Activated CD8-positive, alpha-beta T cell treated with anti-CD3 and anti-CD28 coated beads for 36 hours (primary cell): ENCODE measurements at regions not wholly inside any gene's neighbourhood (a gene's known extent, or its start where the extent isn't known, plus 50 kb on each side); places are given as distances from the start of the nearest gene placed in this dataset.

Experiments used
- ATAC-seq: fragments of 200-7000 bp; cut with Tn5 transposase; one replicate; pipeline ENCODE4 v1.10.0; 2021; ENCODE audit warnings: mild to moderate bottlenecking, moderate library complexity
- CTCF ChIA-PET: fragments of 350-600 bp; sonication (Branson Sonifier 250); formaldehyde crosslinking; loops from one replicate; lab custom pipeline; 2021; ENCODE audit warnings: antibody characterized with exemption; lab: Charles Lee
- POLR2A ChIA-PET: fragments of 350-600 bp; sonication (Branson Sonifier 250); formaldehyde crosslinking; loops from one replicate; lab custom pipeline; 2021; ENCODE audit warnings: antibody characterized with exemption; lab: Charles Lee
- DNase-seq: peaks from one replicate; pipeline ENCODE4 v3.0.0-alpha.2; 2020
- H3K27ac Mint-ChIP-seq: one replicate; pipeline ENCODE4 v1.8.0; 2021; ENCODE audit warnings: mild to moderate bottlenecking, mixed read lengths
- H3K27me3 Mint-ChIP-seq: one replicate; pipeline ENCODE4 v1.8.0; 2021; ENCODE audit warnings: mixed read lengths
- H3K36me3 Mint-ChIP-seq: one replicate; pipeline ENCODE4 v1.8.0; 2021; ENCODE audit warnings: low read depth, mixed read lengths
- H3K4me1 Mint-ChIP-seq: one replicate; pipeline ENCODE4 v1.8.0; 2021; ENCODE audit warnings: low read depth, mixed read lengths
- H3K4me3 Mint-ChIP-seq: one replicate; pipeline ENCODE4 v1.8.0; 2021; ENCODE audit warnings: mild to moderate bottlenecking, moderate library complexity, mixed read lengths
- H3K9me3 Mint-ChIP-seq: one replicate; pipeline ENCODE4 v1.8.0; 2021; ENCODE audit warnings: mixed read lengths
- CTCF ChIP-seq: fragments of 200-600 bp; IDR thresholded peaks from one replicate; pipeline ENCODE4 v1.8.0; 2022; ENCODE audit warnings: antibody characterized with exemption, mild to moderate bottlenecking
- intact Hi-C: fragments of 100-400 bp; cut with micrococcal nuclease; formaldehyde crosslinking; loops from one replicate; pipeline ENCODE4 v1.10.0; 2022

- no peak overlapping the region for H3K27ac Mint-ChIP-seq
- no peaks in the 10 kb centered on the region for H3K4me1 Mint-ChIP-seq
- no peaks in the 10 kb centered on the region for H3K9me3 Mint-ChIP-seq
- TF ChIP-seq CTCF = no peak
- ChIA-PET CTCF (no interaction called here), POLR2A (no interaction called here)
- no peaks in the 10 kb centered on the region for H3K36me3 Mint-ChIP-seq
- DNase-seq = no peak
- no peak for ATAC-seq
- intact Hi-C loops = no loop called here
- H3K4me3 Mint-ChIP-seq = no peak overlapping the region
- H3K27me3 Mint-ChIP-seq = no peaks in the 10 kb centered on the region
Measured at GRCh38 chr13:106710266-106710665, 142.3 kb upstream of the ARGLU1 start.

GRCh38 chr13:106709522-106709921 lies 141.6 kb upstream of the ARGLU1 start:
- Mint-ChIP-seq H3K27me3 (no peaks in the 10 kb centered on the region), H3K4me1 (no peaks in the 10 kb centered on the region), H3K4me3 (no peak overlapping the region), H3K36me3 (no peaks in the 10 kb centered on the region), H3K9me3 (no peaks in the 10 kb centered on the region), H3K27ac (no peak overlapping the region)
- ATAC-seq (no peak), DNase-seq (no peak)
- POLR2A ChIA-PET = no interaction called here
- TF ChIP-seq CTCF = no peak
- intact Hi-C loops = no loop called here
- CTCF ChIA-PET = no interaction called here

- intact Hi-C loops = no loop called here
- H3K4me1 Mint-ChIP-seq = no peaks in the 10 kb centered on the region
- ChIA-PET POLR2A (interaction anchor here (0.5 kb wide), 1 partner anchor 466 kb away, joined by 3 read pairs; no protein-coding TSS in a partner anchor), CTCF (no interaction called here)
- no peak for DNase-seq
- no peak for TF ChIP-seq CTCF
- H3K9me3 Mint-ChIP-seq = no peaks in the 10 kb centered on the region
- no peaks in the 10 kb centered on the region for H3K36me3 Mint-ChIP-seq
- no peak overlapping the region for H3K27ac Mint-ChIP-seq
- ATAC-seq = no peak
- H3K27me3 Mint-ChIP-seq = no peaks in the 10 kb centered on the region
- H3K4me3 Mint-ChIP-seq = no peak overlapping the region
Measured at GRCh38 chr13:106702505-106702904, 134.6 kb upstream of the ARGLU1 start.

- no peaks in the 10 kb centered on the region for H3K4me1 Mint-ChIP-seq
- H3K36me3 Mint-ChIP-seq = no peaks in the 10 kb centered on the region
- H3K9me3 Mint-ChIP-seq = no peaks in the 10 kb centered on the region
- H3K4me3 Mint-ChIP-seq = no peak overlapping the region
- ATAC-seq = no peak
- intact Hi-C loops = no loop called here
- TF ChIP-seq CTCF = no peak
- H3K27ac Mint-ChIP-seq = no peak overlapping the region
- ChIA-PET CTCF (no interaction called here), POLR2A (interaction anchor here (0.5 kb wide), 1 partner anchor 467 kb away, joined by 3 read pairs; no protein-coding TSS in a partner anchor)
- H3K27me3 Mint-ChIP-seq = no peaks in the 10 kb centered on the region
- DNase-seq = no peak
Measured at GRCh38 chr13:106701771-106702341, 133.9 kb upstream of the ARGLU1 start.

DNA sequence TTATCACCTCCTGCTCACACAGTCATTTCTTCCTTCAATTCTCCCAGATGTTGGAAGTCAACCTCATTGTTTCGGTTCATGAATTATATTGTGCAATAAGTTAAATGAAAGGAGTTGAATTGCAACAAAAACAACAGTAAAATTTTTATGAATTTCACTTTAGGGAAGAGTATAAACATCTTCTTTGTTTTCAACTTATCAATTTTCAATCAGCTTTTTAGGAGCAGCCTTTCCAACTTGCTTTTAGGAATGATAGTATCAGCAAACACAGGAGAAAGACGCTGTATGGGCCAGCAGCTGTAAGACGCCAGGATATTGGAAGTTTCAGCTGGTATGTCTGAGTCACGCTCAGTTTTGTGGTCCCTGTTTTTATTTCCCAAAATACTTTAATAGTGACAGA lies 132.5 kb upstream of the ARGLU1 start:
- H3K36me3 Mint-ChIP-seq = no peaks in the 10 kb centered on the region

More for the DNA sequence above, 132.5 kb upstream of the ARGLU1 start:
- ATAC-seq (no peak), DNase-seq (no peak)
- POLR2A ChIA-PET = no interaction called here
- Mint-ChIP-seq H3K4me1 (no peaks in the 10 kb centered on the region), H3K4me3 (no peak overlapping the region), H3K27me3 (no peaks in the 10 kb centered on the region), H3K9me3 (no peaks in the 10 kb centered on the region), H3K27ac (no peak overlapping the region)
- CTCF ChIA-PET = no interaction called here
- no peak for TF ChIP-seq CTCF
- intact Hi-C loops = no loop called here
